Sigmoid colon (tissue), 6 donors: ENCODE measurements at regions not wholly inside any gene's neighbourhood (a gene's known extent, or its start where the extent isn't known, plus 50 kb on each side); places are given as distances from the start of the nearest gene placed in this dataset.

Experiments
- DNase-seq: peaks from one replicate; pipeline ENCODE4 v3.0.0-alpha.2; 2019
- H3K27ac ChIP-seq, 4 donors: fragments of 200-600 bp; sonication (generic); one replicate each; pipeline ENCODE4 v1.5.1; 2016 to 2019; ENCODE audit warnings: mild to moderate bottlenecking in 1 of 4
- H3K27me3 ChIP-seq, 3 donors: fragments of 200-600 bp; sonication (generic); one replicate each; pipeline ENCODE4 v1.5.1; 2019; ENCODE audit warnings: mild to moderate bottlenecking in 1 of 3
- H3K36me3 ChIP-seq, 4 donors: fragments of 200-600 bp; sonication (generic); one replicate each; pipeline ENCODE4 v1.5.1; 2016 to 2019
- H3K4me1 ChIP-seq, 4 donors: fragments of 200-600 bp; sonication (generic); one replicate each; pipeline ENCODE4 v1.5.1; 2017 to 2019
- H3K4me3 ChIP-seq, 4 donors: fragments of 200-600 bp; sonication (generic); one replicate each; pipeline ENCODE4 v1.5.1; 2017 to 2019; ENCODE audit warnings: mild to moderate bottlenecking in 2 of 4, moderate library complexity in 1 of 4
- H3K9me3 ChIP-seq, 4 donors: fragments of 200-600 bp in 3 of 4; sonication (generic) in 3 of 4; one replicate each; pipeline versions ENCODE4 v1.5.1 to v1.6.1; 2013 to 2019
- CTCF ChIP-seq, 4 experiments: fragments of 450-650 bp in 3 of 4; fragments of 200-600 bp in 1 of 4; IDR thresholded peaks; one replicate each; pipeline ENCODE4 v1.5.1; 2016 to 2019; ENCODE audit warnings: antibody characterized with exemption in 4 of 4, mild to moderate bottlenecking in 3 of 4, moderate library complexity in 2 of 4
- EP300 ChIP-seq, 4 donors: sonication (generic); formaldehyde crosslinking; IDR thresholded peaks; one replicate each; pipeline ENCODE4 v1.6.1; 2017; ENCODE audit warnings: antibody characterized with exemption in 4 of 4
- POLR2A ChIP-seq, 2 donors: fragments of 450-650 bp; IDR thresholded peaks; one replicate each; pipeline ENCODE4 v1.6.1; 2016; ENCODE audit warnings: antibody characterized with exemption in 2 of 2, mild to moderate bottlenecking in 2 of 2, moderate library complexity in 2 of 2
- POLR2AphosphoS5 ChIP-seq, 4 donors: sonication (generic); formaldehyde crosslinking; IDR thresholded peaks; one replicate each; pipeline ENCODE4 v1.6.1; 2017; ENCODE audit warnings: antibody characterized with exemption in 4 of 4
- WGBS, 2 donors: extraction: QIAGEN DNeasy Blood & Tissue Kit; methylation state at CpG; one replicate each; pipeline ENCODE4 v1.1.7; 2013; 5-methylcytosine and 5-hydroxymethylcytosine counted together
- intact Hi-C: fragments of 100-400 bp; cut with DNase I; formaldehyde crosslinking; loops from one replicate; pipeline ENCODE4 v1.15.1; 2023
- donor health status: healthy with polysubstance abuse.
- donor health status: healthy.

- no peaks in the 10 kb centered on the region for H3K4me1 ChIP-seq
- no peak for DNase-seq
- 78 to 84% methylated on average over 2 of the region's 2 CpGs for WGBS, 2 donors
- no peaks in the 10 kb centered on the region for H3K9me3 ChIP-seq
- no peak for TF ChIP-seq POLR2A (IDR thresholded peaks at IDR 0.05)
- TF ChIP-seq POLR2AphosphoS5 (IDR thresholded peaks at IDR 0.05) = no peak
- TF ChIP-seq CTCF (IDR thresholded peaks at IDR 0.05) = no peak
- TF ChIP-seq EP300 (IDR thresholded peaks at IDR 0.05) = no peak
- H3K36me3 ChIP-seq = no peaks in the 10 kb centered on the region
- intact Hi-C loops = no loop called here
- H3K4me3 ChIP-seq = no peak overlapping the region
- H3K27ac ChIP-seq = no peak overlapping the region
- H3K27me3 ChIP-seq = no peaks in the 10 kb centered on the region
These were observed 937.1 kb downstream of the PDHA2 start for GRCh38 chr4:96776920-96777527.

- no peaks in the 10 kb centered on the region for H3K4me1 ChIP-seq
- H3K4me3 ChIP-seq = no peak overlapping the region
- H3K27ac ChIP-seq = no peak overlapping the region
- no peaks in the 10 kb centered on the region for H3K27me3 ChIP-seq
- no peak for TF ChIP-seq CTCF (IDR thresholded peaks at IDR 0.05)
- no peak for TF ChIP-seq POLR2AphosphoS5 (IDR thresholded peaks at IDR 0.05)
- TF ChIP-seq POLR2A (IDR thresholded peaks at IDR 0.05) = no peak
- TF ChIP-seq EP300 (IDR thresholded peaks at IDR 0.05) = no peak
- no peak for DNase-seq
- whole genome bisulfite sequencing, 2 donors = 60 to 87% methylated on average over 4 of the region's 4 CpGs
- intact Hi-C loops = no loop called here
- no peaks in the 10 kb centered on the region for H3K9me3 ChIP-seq
- no peaks in the 10 kb centered on the region for H3K36me3 ChIP-seq
These were observed 944.4 kb downstream of the PDHA2 start for GRCh38 chr4:96784336-96784735.

DNA sequence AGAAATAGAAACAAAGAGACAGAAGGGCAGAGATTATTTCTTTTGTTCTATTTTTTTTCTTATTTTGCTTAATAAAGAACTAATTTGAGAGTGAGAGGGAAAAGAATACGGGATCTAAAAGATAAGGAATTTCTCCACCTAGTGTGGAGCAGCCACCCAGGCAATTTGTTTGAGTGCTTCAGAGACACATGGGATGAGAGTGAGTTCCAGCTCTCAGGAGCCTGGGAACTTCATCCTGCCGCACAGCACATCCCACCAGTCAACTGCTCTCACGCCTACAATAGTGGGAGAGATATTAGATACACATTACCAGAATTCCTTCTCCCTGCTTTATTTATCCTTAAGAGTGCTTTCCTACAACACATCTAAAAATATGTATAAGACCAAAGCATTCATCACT, 946.4 kb downstream of the PDHA2 start:
- Histone ChIP-seq H3K9me3 (no peaks in the 10 kb centered on the region), H3K27ac (no peak overlapping the region), H3K4me3 (no peak overlapping the region), H3K36me3 (no peaks in the 10 kb centered on the region), H3K4me1 (no peaks in the 10 kb centered on the region), H3K27me3 (no peaks in the 10 kb centered on the region)
- TF ChIP-seq CTCF (IDR thresholded peaks at IDR 0.05) = no peak
- TF ChIP-seq POLR2A (IDR thresholded peaks at IDR 0.05) = no peak
- no peak for TF ChIP-seq EP300 (IDR thresholded peaks at IDR 0.05)
- no peak for TF ChIP-seq POLR2AphosphoS5 (IDR thresholded peaks at IDR 0.05)
- intact Hi-C loops = no loop called here
- no peak for DNase-seq
- WGBS, 2 donors = 74 to 80% methylated on average over 3 of the region's 3 CpGs

DNA sequence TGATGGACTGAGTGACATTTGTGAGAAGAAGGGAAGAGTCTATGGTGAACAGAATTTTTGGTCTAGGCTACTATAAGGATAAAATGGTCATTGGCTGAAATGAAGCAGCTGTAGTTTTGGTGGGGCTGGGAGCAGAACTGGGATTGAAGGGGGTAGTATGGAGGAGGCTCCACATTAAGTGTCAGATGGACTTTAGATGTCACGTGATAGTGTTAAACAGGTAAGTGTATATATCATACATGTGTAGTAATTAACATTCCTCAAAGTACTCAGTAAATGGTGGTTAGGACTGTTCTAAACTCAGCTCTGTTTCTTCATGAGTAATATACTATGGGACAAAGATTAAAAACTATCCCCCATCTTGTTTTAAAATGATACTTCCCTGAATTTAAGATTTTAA, 947.9 kb downstream of the PDHA2 start:
- H3K4me3 ChIP-seq = no peak overlapping the region
- 84 to 85% methylated on average over 1 of the region's 1 CpG for WGBS, 2 donors

More for the DNA sequence above, 947.9 kb downstream of the PDHA2 start:
- DNase-seq = no peak
- Histone ChIP-seq H3K27ac (no peak overlapping the region), H3K4me1 (no peaks in the 10 kb centered on the region), H3K27me3 (no peaks in the 10 kb centered on the region), H3K9me3 (no peaks in the 10 kb centered on the region), H3K36me3 (no peaks in the 10 kb centered on the region)
- no peak for TF ChIP-seq POLR2A (IDR thresholded peaks at IDR 0.05)
- TF ChIP-seq EP300 (IDR thresholded peaks at IDR 0.05) = no peak
- TF ChIP-seq CTCF (IDR thresholded peaks at IDR 0.05) = no peak
- TF ChIP-seq POLR2AphosphoS5 (IDR thresholded peaks at IDR 0.05) = no peak
- intact Hi-C loops = no loop called here
